NOMO-1 (cell line): ENCODE measurements at regions not wholly inside any gene's neighbourhood (a gene's known extent, or its start where the extent isn't known, plus 50 kb on each side); places are given as distances from the start of the nearest gene placed in this dataset.

Experiments
- DNase-seq, 2 experiments: peaks; one replicate each; lab custom pipeline; 2025; ENCODE audit not compliant: unreplicated experiment in 2 of 2; lab: John Stamatoyannopoulos, UW

- no peak for DNase-seq
These were observed 241.1 kb upstream of the MMADHC start for GRCh38 chr2:149828520-149829210.

GRCh38 chr2:149827585-149828126, 240.1 kb upstream of the MMADHC start:
- no peak for DNase-seq

GRCh38 chr2:149826471-149827125, 239.0 kb upstream of the MMADHC start:
- no peak for DNase-seq

- DNase-seq, result no peak
These were observed 237.9 kb upstream of the MMADHC start for GRCh38 chr2:149825473-149825872.

GRCh38 chr2:149824136-149824535, 236.6 kb upstream of the MMADHC start:
- no peak for DNase-seq

- DNase-seq, result no peak
These were observed 231.9 kb upstream of the MMADHC start for GRCh38 chr2:149819356-149819957.

- no peak for DNase-seq
These were observed 229.4 kb upstream of the MMADHC start for GRCh38 chr2:149816756-149817551.

- DNase-seq, result no peak
These were observed 228.4 kb upstream of the MMADHC start for GRCh38 chr2:149815941-149816340.

GRCh38 chr2:149814901-149815300, 227.3 kb upstream of the MMADHC start:
- DNase-seq, result no peak

- no peak for DNase-seq
These were observed 226.5 kb upstream of the MMADHC start for GRCh38 chr2:149814049-149814448.

- DNase-seq, result peak; percentile 77 to 80
These were observed 221.0 kb upstream of the MMADHC start for GRCh38 chr2:149808556-149808955.

- no peak for DNase-seq
These were observed 219.1 kb upstream of the MMADHC start for GRCh38 chr2:149806651-149807050.

- DNase-seq, result no peak
These were observed 213.3 kb upstream of the MMADHC start for GRCh38 chr2:149800624-149801542.

GRCh38 chr2:149799013-149799705, 211.6 kb upstream of the MMADHC start:
- no peak for DNase-seq

- DNase-seq, result no peak
These were observed 209.5 kb upstream of the MMADHC start for GRCh38 chr2:149797030-149797429.

- no peak for DNase-seq
These were observed 202.0 kb upstream of the MMADHC start for GRCh38 chr2:149789549-149789948.

GRCh38 chr2:149787206-149787605, 199.6 kb upstream of the MMADHC start:
- DNase-seq, result no peak

- DNase-seq, result no peak
These were observed 195.7 kb upstream of the MMADHC start for GRCh38 chr2:149783284-149783683.

- no peak for DNase-seq
These were observed 195.0 kb upstream of the MMADHC start for GRCh38 chr2:149782572-149782971.
